ENCODE measurements at regions not wholly inside any gene's neighbourhood (a gene's known extent, or its start where the extent isn't known, plus 50 kb on each side); places are given as distances from the start of the nearest gene placed in this dataset.

GRCh38 chr22:23497016-23497885 lies 82.8 kb downstream of the IGLL1 start:
- Mint-ChIP-seq H3K9me3 (ENCODE audit: unreplicated experiment) (peaks cover 8% of the 10 kb centered on the region), H3K4me3 (ENCODE audit: unreplicated experiment) (no peak overlapping the region), H3K36me3 (ENCODE audit: unreplicated experiment) (no peaks in the 10 kb centered on the region), H3K4me1 (ENCODE audit: low read depth, unreplicated experiment) (peaks cover 5% of the 10 kb centered on the region), H3K27me3 (ENCODE audit: unreplicated experiment) (peaks cover 2% of the 10 kb centered on the region), H3K27ac (ENCODE audit: unreplicated experiment) (no peak overlapping the region)
- no peak for TF ChIP-seq CTCF (IDR thresholded peaks at IDR 0.05; ENCODE audit: partially characterized antibody, unreplicated experiment)
- DNase-seq, result no peak

DNA sequence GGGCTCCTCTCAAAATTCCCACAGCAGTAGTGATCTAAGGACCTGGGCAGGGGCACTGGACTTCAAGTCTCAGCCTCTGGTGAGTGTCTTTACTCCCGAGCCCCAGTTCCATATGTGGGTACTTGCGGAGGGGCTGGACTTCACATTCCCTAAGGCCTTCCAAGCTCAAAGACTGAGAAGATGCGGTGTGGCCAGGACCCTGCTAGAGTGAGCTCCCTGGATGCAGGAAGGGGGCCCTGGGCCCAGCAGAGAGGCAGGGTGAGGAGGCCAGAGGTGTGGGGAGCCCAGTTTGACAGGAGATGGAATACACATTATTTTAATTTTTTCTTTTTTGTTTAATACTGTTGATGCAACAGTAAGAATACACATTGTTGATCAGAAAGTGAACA lies 83.7 kb downstream of the IGLL1 start:
- peaks cover 5% of the 10 kb centered on the region for H3K4me1 Mint-ChIP-seq (ENCODE audit: low read depth, unreplicated experiment)
- no peak for TF ChIP-seq CTCF (IDR thresholded peaks at IDR 0.05; ENCODE audit: partially characterized antibody, unreplicated experiment)
- no peak overlapping the region for H3K27ac Mint-ChIP-seq (ENCODE audit: unreplicated experiment)
- H3K27me3 Mint-ChIP-seq (ENCODE audit: unreplicated experiment), result peaks cover 2% of the 10 kb centered on the region
- H3K9me3 Mint-ChIP-seq (ENCODE audit: unreplicated experiment), result peaks cover 8% of the 10 kb centered on the region
- DNase-seq, result no peak
- no peaks in the 10 kb centered on the region for H3K36me3 Mint-ChIP-seq (ENCODE audit: unreplicated experiment)
- no peak overlapping the region for H3K4me3 Mint-ChIP-seq (ENCODE audit: unreplicated experiment)

GRCh38 chr22:23495614-23496444 lies 84.3 kb downstream of the IGLL1 start:
- peaks cover 6% of the 10 kb centered on the region for H3K9me3 Mint-ChIP-seq (ENCODE audit: unreplicated experiment)
- H3K4me1 Mint-ChIP-seq (ENCODE audit: low read depth, unreplicated experiment), result peaks cover 2% of the 10 kb centered on the region
- DNase-seq, result no peak
- H3K27me3 Mint-ChIP-seq (ENCODE audit: unreplicated experiment), result no peaks in the 10 kb centered on the region
- H3K36me3 Mint-ChIP-seq (ENCODE audit: unreplicated experiment), result no peaks in the 10 kb centered on the region
- no peak for TF ChIP-seq CTCF (IDR thresholded peaks at IDR 0.05; ENCODE audit: partially characterized antibody, unreplicated experiment)
- H3K27ac Mint-ChIP-seq (ENCODE audit: unreplicated experiment), result no peak overlapping the region
- no peak overlapping the region for H3K4me3 Mint-ChIP-seq (ENCODE audit: unreplicated experiment)

- H3K27ac Mint-ChIP-seq (ENCODE audit: unreplicated experiment), result no peak overlapping the region
- TF ChIP-seq CTCF (IDR thresholded peaks at IDR 0.05; ENCODE audit: partially characterized antibody, unreplicated experiment), result no peak
- peaks cover 6% of the 10 kb centered on the region for H3K9me3 Mint-ChIP-seq (ENCODE audit: unreplicated experiment)
- no peaks in the 10 kb centered on the region for H3K36me3 Mint-ChIP-seq (ENCODE audit: unreplicated experiment)
- no peak overlapping the region for H3K4me3 Mint-ChIP-seq (ENCODE audit: unreplicated experiment)
- no peaks in the 10 kb centered on the region for H3K4me1 Mint-ChIP-seq (ENCODE audit: low read depth, unreplicated experiment)
- no peaks in the 10 kb centered on the region for H3K27me3 Mint-ChIP-seq (ENCODE audit: unreplicated experiment)
- no peak for DNase-seq
These were observed 85.2 kb downstream of the IGLL1 start for GRCh38 chr22:23494930-23495266.

DNA sequence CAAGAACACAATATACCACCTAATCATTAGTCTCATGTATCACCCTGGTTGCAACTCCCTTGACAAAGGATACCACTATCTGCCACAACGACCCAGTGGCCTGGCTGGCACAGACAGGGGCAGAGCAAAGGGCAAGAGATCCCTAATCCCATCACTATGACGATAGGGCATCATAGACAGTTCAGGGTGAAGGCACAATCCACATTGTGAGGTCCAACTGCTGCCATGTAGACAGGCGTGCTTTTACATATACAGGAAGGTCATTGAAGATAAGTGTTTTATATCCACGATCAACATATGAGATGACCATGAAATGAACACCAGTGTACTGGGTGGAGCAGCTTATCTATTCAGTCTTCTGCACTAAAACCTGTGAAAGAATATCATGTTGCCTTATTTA lies 94.6 kb downstream of the IGLL1 start:
- H3K27ac Mint-ChIP-seq (ENCODE audit: unreplicated experiment), result no peak overlapping the region
- no peak for DNase-seq
- no peaks in the 10 kb centered on the region for H3K4me1 Mint-ChIP-seq (ENCODE audit: low read depth, unreplicated experiment)
- no peaks in the 10 kb centered on the region for H3K27me3 Mint-ChIP-seq (ENCODE audit: unreplicated experiment)
- no peaks in the 10 kb centered on the region for H3K9me3 Mint-ChIP-seq (ENCODE audit: unreplicated experiment)
- TF ChIP-seq CTCF (IDR thresholded peaks at IDR 0.05; ENCODE audit: partially characterized antibody, unreplicated experiment), result no peak
- H3K4me3 Mint-ChIP-seq (ENCODE audit: unreplicated experiment), result no peak overlapping the region
- no peaks in the 10 kb centered on the region for H3K36me3 Mint-ChIP-seq (ENCODE audit: unreplicated experiment)

Measured in glutamatergic neuron (in vitro differentiated cells).